ENCODE measurements at regions not wholly inside any gene's neighbourhood (a gene's known extent, or its start where the extent isn't known, plus 50 kb on each side); places are given as distances from the start of the nearest gene placed in this dataset.

DNA sequence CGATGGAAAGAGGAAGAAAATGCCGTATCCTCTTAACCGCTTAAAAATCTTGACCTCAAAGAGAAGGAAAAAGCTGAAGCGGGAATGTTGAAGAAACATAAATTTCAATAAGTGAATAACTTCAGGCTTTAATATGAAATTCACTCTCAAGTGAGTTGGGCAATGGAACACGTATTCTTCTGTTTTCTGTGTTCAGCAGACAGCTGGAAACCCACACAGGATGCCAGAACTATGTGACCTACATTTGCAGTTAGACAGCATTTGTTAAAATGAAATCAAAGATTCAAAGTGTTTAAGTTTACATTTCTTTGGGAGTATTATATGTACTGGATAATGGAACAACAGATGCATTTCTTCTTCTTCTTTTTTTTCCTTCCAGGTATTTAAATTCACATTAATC is 80.5 kb upstream of the SPATS2L start:
- no peak for TF ChIP-seq CTCF (conservative IDR thresholded peaks at IDR 0.05 in 1 of 2, IDR thresholded peaks at IDR 0.05 in 1 of 2; ENCODE audit: low read depth in 1 of 2, low read length in 2 of 2)
- TF ChIP-seq EZH2 (IDR thresholded peaks at IDR 0.05; ENCODE audit: low read length, missing control alignments): no peak

Data from fibroblast of lung (primary cell).